ENCODE measurements at regions not wholly inside any gene's neighbourhood (a gene's known extent, or its start where the extent isn't known, plus 50 kb on each side); places are given as distances from the start of the nearest gene placed in this dataset.

DNA sequence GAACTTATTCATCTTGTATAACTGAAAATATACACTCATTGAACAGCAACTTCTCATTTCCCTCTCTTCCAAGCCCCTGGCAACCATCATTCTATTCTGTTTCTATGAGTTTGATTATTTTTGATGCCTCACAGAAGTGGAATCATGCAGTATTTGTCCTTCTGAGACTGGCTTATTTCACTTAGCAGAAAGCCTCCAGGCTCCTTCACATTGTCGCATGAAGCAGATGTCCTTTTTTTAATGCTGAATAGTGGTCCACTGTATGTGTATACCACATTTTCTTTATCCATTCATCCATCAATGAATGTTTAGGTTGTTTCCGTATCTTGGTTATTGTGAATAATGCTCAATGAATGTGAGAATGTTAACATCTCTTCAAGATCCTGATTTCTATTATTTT lies 238.2 kb upstream of the KLF14 start:
- TF ChIP-seq, protein P1, sequence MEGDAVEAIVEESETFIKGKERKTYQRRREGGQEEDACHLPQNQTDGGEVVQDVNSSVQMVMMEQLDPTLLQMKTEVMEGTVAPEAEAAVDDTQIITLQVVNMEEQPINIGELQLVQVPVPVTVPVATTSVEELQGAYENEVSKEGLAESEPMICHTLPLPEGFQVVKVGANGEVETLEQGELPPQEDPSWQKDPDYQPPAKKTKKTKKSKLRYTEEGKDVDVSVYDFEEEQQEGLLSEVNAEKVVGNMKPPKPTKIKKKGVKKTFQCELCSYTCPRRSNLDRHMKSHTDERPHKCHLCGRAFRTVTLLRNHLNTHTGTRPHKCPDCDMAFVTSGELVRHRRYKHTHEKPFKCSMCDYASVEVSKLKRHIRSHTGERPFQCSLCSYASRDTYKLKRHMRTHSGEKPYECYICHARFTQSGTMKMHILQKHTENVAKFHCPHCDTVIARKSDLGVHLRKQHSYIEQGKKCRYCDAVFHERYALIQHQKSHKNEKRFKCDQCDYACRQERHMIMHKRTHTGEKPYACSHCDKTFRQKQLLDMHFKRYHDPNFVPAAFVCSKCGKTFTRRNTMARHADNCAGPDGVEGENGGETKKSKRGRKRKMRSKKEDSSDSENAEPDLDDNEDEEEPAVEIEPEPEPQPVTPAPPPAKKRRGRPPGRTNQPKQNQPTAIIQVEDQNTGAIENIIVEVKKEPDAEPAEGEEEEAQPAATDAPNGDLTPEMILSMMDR (IDR thresholded peaks at IDR 0.05; ENCODE audit: borderline replicate concordance, insufficient read depth, low read depth, low read length): no peak

DNA sequence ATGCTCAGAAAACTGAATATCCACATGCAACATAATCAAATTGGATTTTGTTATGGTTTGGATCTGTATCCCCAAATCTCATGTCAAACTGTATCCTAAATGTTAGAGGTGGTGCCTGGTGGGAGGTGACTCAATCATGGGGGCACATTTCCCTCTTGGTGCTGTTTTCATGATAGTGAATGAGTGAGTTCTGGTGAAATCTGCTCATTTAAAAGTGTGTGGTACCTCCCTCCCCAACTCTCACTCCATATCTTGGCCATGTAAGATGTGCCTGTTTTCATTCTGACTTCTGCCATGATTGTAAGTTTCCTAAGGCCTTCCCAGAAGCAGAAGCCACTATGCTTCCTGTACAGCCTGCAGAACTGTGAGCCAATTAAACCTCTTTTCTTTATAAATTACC lies 239.6 kb upstream of the KLF14 start:
- no peak overlapping the region for H3K4me3 ChIP-seq (ENCODE audit: low read depth, low read length)
- TF ChIP-seq, protein P1 (IDR thresholded peaks at IDR 0.05; ENCODE audit: borderline replicate concordance, insufficient read depth, low read depth, low read length): no peak

More for the DNA sequence above, 238.2 kb upstream of the KLF14 start:
- no peak overlapping the region for H3K4me3 ChIP-seq (ENCODE audit: low read depth, low read length)

DNA sequence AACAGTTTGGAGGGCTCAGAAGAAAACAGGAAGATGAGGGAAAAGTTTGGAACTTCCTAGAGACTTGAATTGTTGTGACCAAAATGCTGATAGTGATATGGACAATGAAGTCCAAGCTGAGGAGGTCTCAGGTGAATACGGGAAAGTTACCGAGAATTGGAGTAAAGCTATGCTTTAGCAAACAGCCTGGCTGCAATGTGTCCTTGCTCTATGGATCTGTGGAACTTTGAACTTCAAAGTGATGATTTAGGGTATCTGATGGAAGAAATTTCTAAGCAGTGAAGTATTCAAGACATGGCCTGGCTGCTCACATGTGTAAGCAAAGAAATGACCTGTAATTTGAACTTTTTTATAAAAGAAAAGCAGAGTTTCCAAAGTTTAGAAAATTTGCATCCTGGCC lies 240.2 kb upstream of the KLF14 start:
- H3K4me3 ChIP-seq (ENCODE audit: low read depth, low read length): no peak overlapping the region
- TF ChIP-seq, protein P1 (IDR thresholded peaks at IDR 0.05; ENCODE audit: borderline replicate concordance, insufficient read depth, low read depth, low read length): no peak

DNA sequence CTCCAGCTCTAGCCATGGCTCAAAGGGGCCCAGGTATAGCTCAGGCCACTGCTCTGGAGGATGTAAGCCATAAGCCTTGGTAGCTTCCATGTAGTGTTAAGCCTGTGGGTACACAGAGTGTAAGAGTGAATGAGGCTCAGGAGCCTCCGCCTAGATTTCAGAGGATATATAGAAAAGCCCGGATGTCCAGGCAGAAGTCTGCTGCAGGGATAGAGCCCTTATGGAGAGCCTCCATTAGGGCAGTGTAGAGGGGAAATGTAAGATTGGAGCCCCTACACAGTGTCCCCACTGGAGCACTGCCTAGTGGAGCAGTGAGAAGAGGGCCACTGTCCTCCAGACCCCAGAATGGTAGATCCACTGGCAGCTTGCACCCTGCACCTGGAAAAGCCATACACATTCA lies 240.8 kb upstream of the KLF14 start:
- TF ChIP-seq, protein P1 (IDR thresholded peaks at IDR 0.05; ENCODE audit: borderline replicate concordance, insufficient read depth, low read depth, low read length): no peak
- no peak overlapping the region for H3K4me3 ChIP-seq (ENCODE audit: low read depth, low read length)

DNA sequence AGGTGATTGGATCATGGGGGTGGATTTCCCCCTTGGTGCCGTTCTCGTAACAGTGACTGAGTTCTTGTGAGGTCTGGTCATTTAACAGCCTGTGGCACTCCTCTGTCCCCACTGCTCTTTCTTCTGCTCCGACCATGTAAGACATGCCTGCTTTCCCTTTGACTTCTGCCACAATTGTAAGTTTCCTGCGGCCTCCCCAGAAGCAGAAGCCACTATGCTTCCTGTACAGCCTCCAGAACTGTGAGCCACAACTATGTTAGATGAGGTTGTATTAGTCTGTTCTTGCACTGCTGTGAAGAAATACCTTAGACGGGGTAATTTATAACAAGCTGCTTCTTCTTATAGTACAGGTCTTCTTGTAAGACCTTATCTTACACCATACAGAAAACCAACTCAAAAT lies 241.7 kb upstream of the KLF14 start:
- H3K4me3 ChIP-seq (ENCODE audit: low read depth, low read length): no peak overlapping the region
- TF ChIP-seq, protein P1 (IDR thresholded peaks at IDR 0.05; ENCODE audit: borderline replicate concordance, insufficient read depth, low read depth, low read length): no peak

DNA sequence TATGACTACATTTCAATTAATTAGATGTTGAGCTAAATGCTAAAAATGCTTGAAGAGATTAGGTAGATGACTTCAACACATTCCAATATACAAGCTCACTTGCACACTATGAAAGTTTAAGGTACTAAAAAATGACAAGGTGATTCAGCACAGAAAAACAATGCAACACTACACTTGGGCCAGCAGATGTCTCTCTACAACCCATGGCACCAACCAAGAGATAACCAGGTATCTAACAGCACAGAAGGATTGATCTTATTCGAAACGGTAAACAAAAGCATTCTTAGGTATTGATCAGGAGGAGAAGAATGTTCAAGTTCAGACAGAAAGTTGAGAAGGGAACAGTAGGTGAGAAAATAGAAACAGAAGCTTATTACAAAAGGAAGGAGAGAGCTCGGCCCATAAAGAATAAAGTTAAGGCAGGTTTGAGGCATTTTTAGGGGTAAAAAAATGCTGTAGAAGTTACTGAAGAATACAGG lies 248.2 kb upstream of the KLF14 start:
- no peak overlapping the region for H3K4me3 ChIP-seq (ENCODE audit: low read depth, low read length)
- TF ChIP-seq, protein P1 (IDR thresholded peaks at IDR 0.05; ENCODE audit: borderline replicate concordance, insufficient read depth, low read depth, low read length): peak; percentile 74

DNA sequence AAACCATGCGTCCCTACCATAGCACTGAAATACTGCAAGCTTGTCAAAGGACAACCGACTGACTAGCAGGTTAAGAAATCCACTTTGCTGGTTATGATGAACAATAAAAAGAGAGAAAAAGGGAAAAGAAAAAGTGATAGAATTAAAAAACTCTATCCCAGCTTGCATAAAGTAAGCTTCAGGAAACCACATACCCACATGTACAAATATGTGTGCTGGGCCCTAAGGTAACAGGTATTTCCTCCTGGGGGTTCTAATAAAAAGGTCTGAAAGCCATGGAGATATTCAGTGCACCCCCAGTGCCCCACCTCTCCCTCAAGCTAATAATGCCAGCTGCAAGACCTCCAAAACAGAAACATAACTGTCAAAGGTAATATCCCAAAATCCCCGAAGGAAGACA lies 248.6 kb upstream of the KLF14 start:
- no peak overlapping the region for H3K4me3 ChIP-seq (ENCODE audit: low read depth, low read length)
- TF ChIP-seq, protein P1 (IDR thresholded peaks at IDR 0.05; ENCODE audit: borderline replicate concordance, insufficient read depth, low read depth, low read length): no peak
